ENCODE measurements at regions not wholly inside any gene's neighbourhood (a gene's known extent, or its start where the extent isn't known, plus 50 kb on each side); places are given as distances from the start of the nearest gene placed in this dataset.

GRCh38 chr5:117084067-117084466 is 509.4 kb upstream of the SEMA6A start:
- Histone ChIP-seq H3K9me3 (replicated peaks; ENCODE audit: control insufficient read depth, insufficient read depth, low read length) (no peaks in the 10 kb centered on the region), H4K20me1 (replicated peaks; ENCODE audit: control insufficient read depth, extremely low read depth, insufficient read depth, low read length) (no peaks in the 10 kb centered on the region), H3K4me1 (ENCODE audit: control insufficient read depth, extremely low read depth, insufficient read depth, low read length) (no peaks in the 10 kb centered on the region), H2AFZ (ENCODE audit: low read depth, low read length) (no peak overlapping the region), H3K27ac (ENCODE audit: insufficient read depth, low read depth, low read length) (no peak overlapping the region), H3K36me3 (ENCODE audit: control insufficient read depth in 2 of 2, extremely low read depth in 1 of 2, insufficient read depth in 2 of 2, low read length in 2 of 2) (no peaks in the 10 kb centered on the region), H3K9ac (replicated peaks; ENCODE audit: extremely low read depth, insufficient read depth, low read length) (no peak overlapping the region), H3K4me2 (ENCODE audit: insufficient read depth, low read length) (no peak overlapping the region), H3K4me3 (replicated peaks in 1 of 3; ENCODE audit: insufficient read depth in 1 of 3, low read depth in 1 of 3, low read length in 3 of 3) (no peak overlapping the region), H3K9me1 (replicated peaks; ENCODE audit: control insufficient read depth, extremely low read depth, insufficient read depth, low read length) (no peaks in the 10 kb centered on the region), H3K27me3 (ENCODE audit: control insufficient read depth in 2 of 2, insufficient read depth in 2 of 2, low read length in 2 of 2) (no peaks in the 10 kb centered on the region), H3K79me2 (ENCODE audit: control insufficient read depth, insufficient read depth, low read length) (no peaks in the 10 kb centered on the region)
- TF ChIP-seq JUN (IDR thresholded peaks at IDR 0.05; ENCODE audit: borderline replicate concordance, insufficient read depth, insufficient read length, low read depth): no peak
- TF ChIP-seq MYC (IDR thresholded peaks at IDR 0.05; ENCODE audit: low read depth, low read length): no peak
- TF ChIP-seq POLR2AphosphoS5 (IDR thresholded peaks at IDR 0.05; ENCODE audit: insufficient read depth, low read depth, low read length): no peak
- no peak for TF ChIP-seq GATA2 (IDR thresholded peaks at IDR 0.05; ENCODE audit: insufficient read depth, insufficient read length, low read depth, low read length)
- no peak for TF ChIP-seq FOS (IDR thresholded peaks at IDR 0.05; ENCODE audit: borderline replicate concordance, insufficient read depth, low read length)
- no peak for TF ChIP-seq CTCF (IDR thresholded peaks at IDR 0.05; ENCODE audit: extremely low read depth in 1 of 2, insufficient read depth in 1 of 2, low read depth in 1 of 2, low read length in 2 of 2)
- no peak for TF ChIP-seq MAX (IDR thresholded peaks at IDR 0.05; ENCODE audit: insufficient read depth, insufficient read length)
- no peak for TF ChIP-seq EZH2 (IDR thresholded peaks at IDR 0.05; ENCODE audit: borderline replicate concordance, low read depth, low read length, severe bottlenecking)
- no peak for TF ChIP-seq POLR2A (IDR thresholded peaks at IDR 0.05; ENCODE audit: low read depth, low read length)
- DNase-seq (ENCODE audit: low read depth, low spot score) (no peak), FAIRE-seq (no peak)
- POLR2A ChIA-PET: no interaction called here
- intact Hi-C loops (cut with micrococcal nuclease): no loop called here
- dilution Hi-C loops (cut with MboI; ENCODE audit: extremely low pct_ligation_motif_present, low sequenced_read_pairs): no loop called here
- CTCF ChIA-PET: no interaction called here
- no TSS peak for BruUV-seq (replicated peaks)
